ENCODE measurements at regions not wholly inside any gene's neighbourhood (a gene's known extent, or its start where the extent isn't known, plus 50 kb on each side); places are given as distances from the start of the nearest gene placed in this dataset.
"Not testable (repeated sequence)": the region's sequence is repeated elsewhere in the genome, so short reads cannot be mapped to it uniquely, and the experiment has no call there.

DNA sequence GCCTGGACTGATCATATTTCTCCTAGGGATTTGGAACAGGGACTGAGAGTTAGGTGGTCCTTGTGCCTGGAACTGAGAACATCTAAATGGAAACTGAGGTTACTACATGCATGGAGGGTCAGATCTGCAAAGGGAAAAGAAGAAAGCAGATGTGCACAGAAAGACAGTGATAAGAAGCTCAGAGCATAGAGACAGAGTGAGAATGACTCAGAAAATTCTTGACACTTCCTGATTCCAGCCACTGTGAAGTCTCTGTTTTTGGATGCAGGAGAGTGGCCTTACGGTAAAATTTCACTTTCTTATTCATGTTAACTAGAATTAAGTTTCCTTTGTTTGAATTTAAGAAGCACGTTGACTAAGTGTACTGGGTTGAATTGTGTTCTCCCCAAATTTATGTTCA is 241.7 kb downstream of the TMEM26 start:
- Histone ChIP-seq H3K9me3 (ENCODE audit: control insufficient read depth, insufficient read depth, low read depth, low read length) (no peaks in the 10 kb centered on the region), H4K20me1 (ENCODE audit: control insufficient read depth, extremely low read depth, insufficient read depth, low read length) (no peaks in the 10 kb centered on the region), H3K27me3 (ENCODE audit: control insufficient read depth, insufficient read depth, low read length) (no peaks in the 10 kb centered on the region), H3K79me2 (ENCODE audit: control insufficient read depth, insufficient read depth, low read length) (no peaks in the 10 kb centered on the region), H3K36me3 (ENCODE audit: control insufficient read depth, insufficient read depth, low read length) (no peaks in the 10 kb centered on the region), H3K4me3 (replicated peaks in 1 of 4; ENCODE audit: control extremely low read depth in 1 of 4, insufficient read depth in 1 of 4, low read depth in 3 of 4, low read length in 4 of 4) (no peak overlapping the region), H3K4me2 (ENCODE audit: extremely low read depth, insufficient read depth, low read length) (no peak overlapping the region), H3K27ac (ENCODE audit: insufficient read depth, low read length) (no peak overlapping the region), H3K4me1 (ENCODE audit: control insufficient read depth, extremely low read depth, insufficient read depth, low read length) (no peaks in the 10 kb centered on the region), H2AFZ (ENCODE audit: low read length) (peak overlapping the region; percentile 3), H3K9ac (ENCODE audit: insufficient read depth, low read length) (no peak overlapping the region)
- DNase-seq (ENCODE audit: low read depth in 2 of 2) = peak in 1 of 2 donors; percentile 3
- TF ChIP-seq EZH2 (IDR thresholded peaks at IDR 0.05; ENCODE audit: low read length, missing control alignments) = no peak
- TF ChIP-seq, protein P1, sequence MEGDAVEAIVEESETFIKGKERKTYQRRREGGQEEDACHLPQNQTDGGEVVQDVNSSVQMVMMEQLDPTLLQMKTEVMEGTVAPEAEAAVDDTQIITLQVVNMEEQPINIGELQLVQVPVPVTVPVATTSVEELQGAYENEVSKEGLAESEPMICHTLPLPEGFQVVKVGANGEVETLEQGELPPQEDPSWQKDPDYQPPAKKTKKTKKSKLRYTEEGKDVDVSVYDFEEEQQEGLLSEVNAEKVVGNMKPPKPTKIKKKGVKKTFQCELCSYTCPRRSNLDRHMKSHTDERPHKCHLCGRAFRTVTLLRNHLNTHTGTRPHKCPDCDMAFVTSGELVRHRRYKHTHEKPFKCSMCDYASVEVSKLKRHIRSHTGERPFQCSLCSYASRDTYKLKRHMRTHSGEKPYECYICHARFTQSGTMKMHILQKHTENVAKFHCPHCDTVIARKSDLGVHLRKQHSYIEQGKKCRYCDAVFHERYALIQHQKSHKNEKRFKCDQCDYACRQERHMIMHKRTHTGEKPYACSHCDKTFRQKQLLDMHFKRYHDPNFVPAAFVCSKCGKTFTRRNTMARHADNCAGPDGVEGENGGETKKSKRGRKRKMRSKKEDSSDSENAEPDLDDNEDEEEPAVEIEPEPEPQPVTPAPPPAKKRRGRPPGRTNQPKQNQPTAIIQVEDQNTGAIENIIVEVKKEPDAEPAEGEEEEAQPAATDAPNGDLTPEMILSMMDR (conservative IDR thresholded peaks at IDR 0.05 in 1 of 2, IDR thresholded peaks at IDR 0.05 in 1 of 2; ENCODE audit: low read depth in 1 of 2, low read length in 2 of 2) = no peak

DNA sequence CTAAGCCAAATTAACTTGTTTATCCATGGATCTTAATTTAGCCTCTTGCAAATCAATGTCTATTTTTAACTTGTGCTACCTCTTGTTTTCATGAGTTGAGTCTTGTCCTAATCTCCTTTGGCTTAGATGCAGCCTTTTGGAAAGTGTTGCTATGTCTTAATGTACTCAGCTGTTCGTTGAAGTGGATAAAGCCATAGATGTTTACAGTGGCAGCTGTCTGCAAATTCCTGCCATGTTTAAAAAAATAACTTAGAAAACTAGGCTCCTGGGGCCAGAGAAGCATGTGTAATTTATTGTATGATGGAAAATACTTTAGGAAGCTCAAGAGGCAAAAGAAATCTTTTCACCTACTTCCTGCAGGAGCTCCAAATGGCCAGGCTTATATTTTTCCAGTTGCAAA is 253.1 kb upstream of the RHOBTB1 start:
- H2AFZ ChIP-seq (ENCODE audit: low read length) = no peak overlapping the region
- peak; percentile 13 to 21 for DNase-seq (ENCODE audit: low read depth in 2 of 2)
- no peaks in the 10 kb centered on the region for H4K20me1 ChIP-seq (ENCODE audit: control insufficient read depth, extremely low read depth, insufficient read depth, low read length)
- H3K4me3 ChIP-seq (replicated peaks in 1 of 4; ENCODE audit: control extremely low read depth in 1 of 4, insufficient read depth in 1 of 4, low read depth in 3 of 4, low read length in 4 of 4) = no peak overlapping the region
- no peaks in the 10 kb centered on the region for H3K4me1 ChIP-seq (ENCODE audit: control insufficient read depth, extremely low read depth, insufficient read depth, low read length)
- no peak overlapping the region for H3K4me2 ChIP-seq (ENCODE audit: extremely low read depth, insufficient read depth, low read length)
- no peaks in the 10 kb centered on the region for H3K79me2 ChIP-seq (ENCODE audit: control insufficient read depth, insufficient read depth, low read length)
- H3K9ac ChIP-seq (ENCODE audit: insufficient read depth, low read length) = no peak overlapping the region
- no peaks in the 10 kb centered on the region for H3K36me3 ChIP-seq (ENCODE audit: control insufficient read depth, insufficient read depth, low read length)
- no peaks in the 10 kb centered on the region for H3K9me3 ChIP-seq (ENCODE audit: control insufficient read depth, insufficient read depth, low read depth, low read length)
- TF ChIP-seq EZH2 (IDR thresholded peaks at IDR 0.05; ENCODE audit: low read length, missing control alignments) = no peak
- TF ChIP-seq, protein P1 (conservative IDR thresholded peaks at IDR 0.05 in 1 of 2, IDR thresholded peaks at IDR 0.05 in 1 of 2; ENCODE audit: low read depth in 1 of 2, low read length in 2 of 2) = no peak
- H3K27ac ChIP-seq (ENCODE audit: insufficient read depth, low read length) = no peak overlapping the region
- no peaks in the 10 kb centered on the region for H3K27me3 ChIP-seq (ENCODE audit: control insufficient read depth, insufficient read depth, low read length)

DNA sequence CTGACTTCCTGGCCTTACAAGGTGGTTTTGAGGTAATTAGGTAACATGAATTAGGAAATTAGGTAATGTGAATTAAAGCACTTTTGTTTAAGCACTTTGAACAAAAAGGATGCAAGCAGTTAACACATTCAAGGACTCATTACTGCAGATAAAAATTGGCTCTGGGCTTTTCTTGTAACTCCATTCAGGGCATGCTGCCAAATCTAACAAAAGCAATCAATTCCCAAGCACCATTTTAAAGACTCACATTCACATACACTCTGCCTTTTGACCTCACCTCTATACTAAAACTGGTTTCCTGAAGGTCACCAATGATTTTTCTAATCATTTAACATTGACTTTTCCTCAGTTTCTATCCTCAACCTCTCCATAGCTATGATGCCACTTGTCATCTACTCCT is 251.2 kb upstream of the RHOBTB1 start:
- H3K9ac ChIP-seq (ENCODE audit: insufficient read depth, low read length) = no peak overlapping the region
- TF ChIP-seq, protein P1 (conservative IDR thresholded peaks at IDR 0.05 in 1 of 2, IDR thresholded peaks at IDR 0.05 in 1 of 2; ENCODE audit: low read depth in 1 of 2, low read length in 2 of 2) = no peak
- no peak for TF ChIP-seq EZH2 (IDR thresholded peaks at IDR 0.05; ENCODE audit: low read length, missing control alignments)

DNA sequence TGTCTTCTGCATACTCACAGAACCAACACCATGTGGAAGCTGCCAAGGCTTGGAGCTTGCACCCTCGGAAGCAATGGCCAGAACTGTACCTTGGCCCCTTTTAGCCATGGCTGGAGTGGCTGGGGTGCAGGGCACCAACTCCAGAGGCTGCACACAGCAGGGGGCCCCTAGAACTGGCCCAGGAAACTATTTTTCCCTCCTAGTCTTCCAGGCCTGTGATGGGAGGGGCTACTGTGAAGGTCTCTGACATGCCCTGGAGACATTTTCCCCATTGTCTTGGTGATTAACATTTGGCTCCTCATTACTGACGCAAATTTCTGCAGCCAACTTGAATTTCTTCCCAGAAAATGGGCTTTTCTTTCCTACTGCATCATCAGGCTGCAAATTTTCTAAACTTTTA is 248.6 kb upstream of the RHOBTB1 start:
- not testable (repeated sequence) for H3K4me2 ChIP-seq (ENCODE audit: extremely low read depth, insufficient read depth, low read length); H3K9ac ChIP-seq (ENCODE audit: insufficient read depth, low read length); H3K27me3 ChIP-seq (ENCODE audit: control insufficient read depth, insufficient read depth, low read length); DNase-seq (ENCODE audit: low read depth in 2 of 2); H3K27ac ChIP-seq (ENCODE audit: insufficient read depth, low read length); H3K9me3 ChIP-seq (ENCODE audit: control insufficient read depth, insufficient read depth, low read depth, low read length); H3K36me3 ChIP-seq (ENCODE audit: control insufficient read depth, insufficient read depth, low read length); H4K20me1 ChIP-seq (ENCODE audit: control insufficient read depth, extremely low read depth, insufficient read depth, low read length); H3K79me2 ChIP-seq (ENCODE audit: control insufficient read depth, insufficient read depth, low read length); H3K4me3 ChIP-seq (replicated peaks in 1 of 4; ENCODE audit: control extremely low read depth in 1 of 4, insufficient read depth in 1 of 4, low read depth in 3 of 4, low read length in 4 of 4); H2AFZ ChIP-seq (ENCODE audit: low read length); H3K4me1 ChIP-seq (ENCODE audit: control insufficient read depth, extremely low read depth, insufficient read depth, low read length)

More for the DNA sequence above, 251.2 kb upstream of the RHOBTB1 start:
- no peak overlapping the region for H3K4me3 ChIP-seq (replicated peaks in 1 of 4; ENCODE audit: control extremely low read depth in 1 of 4, insufficient read depth in 1 of 4, low read depth in 3 of 4, low read length in 4 of 4)
- H3K4me1 ChIP-seq (ENCODE audit: control insufficient read depth, extremely low read depth, insufficient read depth, low read length) = no peaks in the 10 kb centered on the region
- no peaks in the 10 kb centered on the region for H3K9me3 ChIP-seq (ENCODE audit: control insufficient read depth, insufficient read depth, low read depth, low read length)
- H3K4me2 ChIP-seq (ENCODE audit: extremely low read depth, insufficient read depth, low read length) = no peak overlapping the region
- no peak overlapping the region for H2AFZ ChIP-seq (ENCODE audit: low read length)
- no peak for DNase-seq (ENCODE audit: low read depth in 2 of 2)
- no peaks in the 10 kb centered on the region for H3K79me2 ChIP-seq (ENCODE audit: control insufficient read depth, insufficient read depth, low read length)
- no peaks in the 10 kb centered on the region for H3K36me3 ChIP-seq (ENCODE audit: control insufficient read depth, insufficient read depth, low read length)
- H3K27ac ChIP-seq (ENCODE audit: insufficient read depth, low read length) = no peak overlapping the region
- H3K27me3 ChIP-seq (ENCODE audit: control insufficient read depth, insufficient read depth, low read length) = no peaks in the 10 kb centered on the region
- H4K20me1 ChIP-seq (ENCODE audit: control insufficient read depth, extremely low read depth, insufficient read depth, low read length) = no peaks in the 10 kb centered on the region

Measured in fibroblast of lung (primary cell).